OCI-LY3 (cell line): ENCODE measurements at regions not wholly inside any gene's neighbourhood (a gene's known extent, or its start where the extent isn't known, plus 50 kb on each side); places are given as distances from the start of the nearest gene placed in this dataset.
A peak's percentile ranks its signal among the peaks of the same experiment; 100 is the strongest.

Source experiments
- H2AFZ ChIP-seq: fragments of 200-600, 300-600 bp; shearing (Covaris generic); 2 replicates; pipeline ENCODE4 v1.6.0; 2014; ENCODE audit warnings: antibody characterized with exemption, low read depth, low read length
- H3K27ac ChIP-seq: fragments of 200-600, 300-600 bp; sonication (generic); 2 replicates; pipeline ENCODE4 v1.5.1; 2014; ENCODE audit warnings: mild to moderate bottlenecking, low read length, moderate library complexity, mixed read lengths
- H3K27me3 ChIP-seq: fragments of 200-600, 300-600 bp; sonication (generic); 2 replicates; pipeline ENCODE4 v1.6.1; 2014; ENCODE audit warnings: low read depth, low read length, mixed read lengths
- H3K36me3 ChIP-seq: fragments of 200-600, 300-600 bp; sonication (generic); replicated peaks from 2 replicates; pipeline ENCODE3; 2014; ENCODE audit warnings: low read depth, low read length, mixed read lengths
- H3K4me1 ChIP-seq: fragments of 300-600, 200-600 bp; sonication (generic); 2 replicates; pipeline ENCODE4 v1.6.1; 2014; ENCODE audit warnings: low read length, mixed read lengths
- H3K4me2 ChIP-seq: fragments of 200-600, 300-600 bp; sonication (generic); 2 replicates; pipeline ENCODE4 v1.6.1; 2014; ENCODE audit warnings: low read length, mixed read lengths
- H3K4me3 ChIP-seq: fragments of 300-600, 200-600 bp; sonication (generic); 2 replicates; pipeline ENCODE4 v1.5.1; 2014; ENCODE audit warnings: antibody characterized with exemption, mild to moderate bottlenecking, low read length, moderate library complexity
- H3K79me2 ChIP-seq: fragments of 300-600, 200-600 bp; shearing (Covaris generic); 2 replicates; pipeline ENCODE4 v1.6.1; 2014; ENCODE audit warnings: mild to moderate bottlenecking, low read length, mixed read lengths
- H3K9ac ChIP-seq: fragments of 300-600, 200-600 bp; shearing (Covaris generic); 2 replicates; pipeline ENCODE4 v1.6.0; 2014; ENCODE audit warnings: mild to moderate bottlenecking, low read length, moderate library complexity
- H3K9me3 ChIP-seq: fragments of 200-600, 300-600 bp; shearing (Covaris generic); 2 replicates; pipeline ENCODE4 v1.6.1; 2014; ENCODE audit warnings: low read length, mixed read lengths; ENCODE audit not compliant: insufficient read depth
- H4K20me1 ChIP-seq: fragments of 200-600, 300-600 bp; sonication (generic); 2 replicates; pipeline ENCODE4 v1.6.1; 2016; ENCODE audit warnings: low read length, mixed read lengths; ENCODE audit not compliant: insufficient read depth
- CTCF ChIP-seq: fragments of 200-600, 300-600 bp; sonication (generic); IDR thresholded peaks from 2 replicates; pipeline ENCODE4 v1.5.1; 2014; ENCODE audit warnings: antibody characterized with exemption, low read length, low read depth
- EZH2phosphoT487 ChIP-seq: fragments of 200-600 bp; shearing (Covaris generic); IDR thresholded peaks from 2 replicates; pipeline ENCODE4 v1.6.1; 2018; ENCODE audit warnings: antibody characterized with exemption, mixed run types, low read depth

- Histone ChIP-seq H3K36me3 (no peaks in the 10 kb centered on the region), H3K9me3 (no peaks in the 10 kb centered on the region), H3K9ac (no peak overlapping the region), H3K4me3 (no peak overlapping the region), H4K20me1 (no peaks in the 10 kb centered on the region), H3K79me2 (no peaks in the 10 kb centered on the region), H3K4me2 (no peak overlapping the region), H3K4me1 (peaks cover 56% of the 10 kb centered on the region), H3K27me3 (peaks cover 19% of the 10 kb centered on the region), H2AFZ (no peak overlapping the region), H3K27ac (no peak overlapping the region)
- TF ChIP-seq EZH2phosphoT487 (no peak), CTCF (peak; percentile 67)
These were observed 55.4 kb upstream of the CD28 start for GRCh38 chr2:203650860-203651613.

DNA sequence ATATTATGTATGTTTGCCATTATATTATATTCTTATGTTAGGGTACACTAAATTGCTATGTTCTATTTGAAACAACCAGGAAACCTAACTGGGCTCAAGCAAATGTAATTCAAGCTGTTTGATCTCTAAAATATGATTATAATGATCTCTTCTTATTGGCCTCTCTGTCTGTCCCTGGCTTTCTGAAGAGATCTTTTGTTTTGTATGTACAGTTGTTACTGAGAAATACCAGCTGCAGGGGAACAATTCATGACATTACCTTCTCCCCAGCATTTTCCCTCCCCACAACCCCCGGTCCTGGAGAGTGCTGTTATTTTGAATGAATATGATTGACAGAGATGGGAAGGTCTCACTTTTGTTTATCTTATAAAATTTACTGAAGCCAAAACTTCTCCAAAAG, 54.8 kb upstream of the CD28 start:
- no peak overlapping the region for H3K4me2 ChIP-seq
- no peak overlapping the region for H3K9ac ChIP-seq
- no peak overlapping the region for H3K27ac ChIP-seq
- H3K36me3 ChIP-seq, result no peaks in the 10 kb centered on the region
- H3K4me3 ChIP-seq, result no peak overlapping the region
- no peak overlapping the region for H2AFZ ChIP-seq
- peaks cover 19% of the 10 kb centered on the region for H3K27me3 ChIP-seq
- no peaks in the 10 kb centered on the region for H3K79me2 ChIP-seq
- peaks cover 62% of the 10 kb centered on the region for H3K4me1 ChIP-seq
- TF ChIP-seq EZH2phosphoT487, result no peak
- no peak for TF ChIP-seq CTCF
- H4K20me1 ChIP-seq, result no peaks in the 10 kb centered on the region
- no peaks in the 10 kb centered on the region for H3K9me3 ChIP-seq

GRCh38 chr2:203654826-203655225, 51.6 kb upstream of the CD28 start:
- H3K4me3 ChIP-seq, result peak overlapping the region; percentile 59
- no peaks in the 10 kb centered on the region for H3K9me3 ChIP-seq
- TF ChIP-seq EZH2phosphoT487 (no peak), CTCF (no peak)
- H3K27me3 ChIP-seq, result peaks cover 22% of the 10 kb centered on the region
- H3K4me1 ChIP-seq, result peaks cover 85% of the 10 kb centered on the region
- no peaks in the 10 kb centered on the region for H4K20me1 ChIP-seq
- no peak overlapping the region for H2AFZ ChIP-seq
- no peaks in the 10 kb centered on the region for H3K36me3 ChIP-seq
- H3K9ac ChIP-seq, result peak overlapping the region; percentile 16; the same call in 1 of the 2 replicates
- no peak overlapping the region for H3K27ac ChIP-seq
- peak overlapping the region; percentile 73 for H3K4me2 ChIP-seq
- no peaks in the 10 kb centered on the region for H3K79me2 ChIP-seq

GRCh38 chr2:203656522-203657287, 49.7 kb upstream of the CD28 start:
- TF ChIP-seq CTCF, result no peak
- no peak for TF ChIP-seq EZH2phosphoT487
- H3K36me3 ChIP-seq, result no peaks in the 10 kb centered on the region
- H3K9ac ChIP-seq, result no peak overlapping the region; the same call in 1 of the 2 replicates
- peak overlapping the region; percentile 59 for H3K4me2 ChIP-seq
- no peaks in the 10 kb centered on the region for H3K79me2 ChIP-seq
- peaks cover 82% of the 10 kb centered on the region for H3K4me1 ChIP-seq
- H3K27ac ChIP-seq, result peak overlapping the region; percentile 15
- no peak overlapping the region for H2AFZ ChIP-seq
- H3K9me3 ChIP-seq, result no peaks in the 10 kb centered on the region
- 0 out of 2 replicates have a peak overlapping the region, but pooled peaks have one; percentile 6 for H3K4me3 ChIP-seq
- H3K27me3 ChIP-seq, result peaks cover 19% of the 10 kb centered on the region
- H4K20me1 ChIP-seq, result no peaks in the 10 kb centered on the region
